ENCODE measurements at regions not wholly inside any gene's neighbourhood (a gene's known extent, or its start where the extent isn't known, plus 50 kb on each side); places are given as distances from the start of the nearest gene placed in this dataset.

DNA sequence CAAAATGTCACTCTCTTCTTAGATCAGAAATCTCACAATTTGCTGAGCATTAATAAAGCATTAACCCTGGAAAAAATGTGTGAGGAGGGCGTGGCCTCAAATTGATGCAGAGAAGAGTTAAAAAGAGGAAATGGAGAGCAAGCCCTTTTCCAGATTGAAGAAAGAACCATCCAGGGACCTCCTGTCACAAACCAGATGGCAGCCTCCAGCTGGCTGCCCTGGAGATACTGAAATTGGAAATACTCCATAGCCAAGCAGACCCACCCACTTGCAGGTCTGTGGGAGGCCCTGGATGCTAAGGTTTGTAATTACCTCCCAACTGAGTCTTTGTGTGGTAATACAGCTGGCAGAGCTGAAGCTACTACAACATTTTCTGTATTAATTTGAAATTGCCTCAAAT, 214.9 kb downstream of the IL20RB start:
- TF ChIP-seq, protein P1, sequence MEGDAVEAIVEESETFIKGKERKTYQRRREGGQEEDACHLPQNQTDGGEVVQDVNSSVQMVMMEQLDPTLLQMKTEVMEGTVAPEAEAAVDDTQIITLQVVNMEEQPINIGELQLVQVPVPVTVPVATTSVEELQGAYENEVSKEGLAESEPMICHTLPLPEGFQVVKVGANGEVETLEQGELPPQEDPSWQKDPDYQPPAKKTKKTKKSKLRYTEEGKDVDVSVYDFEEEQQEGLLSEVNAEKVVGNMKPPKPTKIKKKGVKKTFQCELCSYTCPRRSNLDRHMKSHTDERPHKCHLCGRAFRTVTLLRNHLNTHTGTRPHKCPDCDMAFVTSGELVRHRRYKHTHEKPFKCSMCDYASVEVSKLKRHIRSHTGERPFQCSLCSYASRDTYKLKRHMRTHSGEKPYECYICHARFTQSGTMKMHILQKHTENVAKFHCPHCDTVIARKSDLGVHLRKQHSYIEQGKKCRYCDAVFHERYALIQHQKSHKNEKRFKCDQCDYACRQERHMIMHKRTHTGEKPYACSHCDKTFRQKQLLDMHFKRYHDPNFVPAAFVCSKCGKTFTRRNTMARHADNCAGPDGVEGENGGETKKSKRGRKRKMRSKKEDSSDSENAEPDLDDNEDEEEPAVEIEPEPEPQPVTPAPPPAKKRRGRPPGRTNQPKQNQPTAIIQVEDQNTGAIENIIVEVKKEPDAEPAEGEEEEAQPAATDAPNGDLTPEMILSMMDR (IDR thresholded peaks at IDR 0.05; ENCODE audit: insufficient read depth, low read length, poor library complexity, severe bottlenecking), result no peak
- TF ChIP-seq EZH2phosphoT487 (conservative IDR thresholded peaks at IDR 0.05; ENCODE audit: low read length), result no peak

Data from SU-DHL-6 (cell line).